GM12878 (cell line): ENCODE measurements at regions not wholly inside any gene's neighbourhood (a gene's known extent, or its start where the extent isn't known, plus 50 kb on each side); places are given as distances from the start of the nearest gene placed in this dataset.

Experiments used
- FOXM1 ChIP-seq: IDR thresholded peaks from 2 replicates; pipeline ENCODE4 v1.6.1; 2012; ENCODE audit warnings: low read depth, mild to moderate bottlenecking, inconsistent platforms, low read length, moderate library complexity
- MEF2A ChIP-seq: IDR thresholded peaks from 2 replicates; pipeline ENCODE4 v1.6.1; 2011; ENCODE audit warnings: low read depth, mild to moderate bottlenecking, low read length, moderate library complexity; ENCODE audit not compliant: insufficient read depth
- TAF1 ChIP-seq: IDR thresholded peaks from 2 replicates; pipeline ENCODE4 v1.6.1; 2011; ENCODE audit warnings: mild to moderate bottlenecking, low read depth, low read length, borderline replicate concordance
- USF1 ChIP-seq: IDR thresholded peaks from 2 replicates; pipeline ENCODE4 v1.6.1; 2011; ENCODE audit warnings: borderline replicate concordance, low read depth, mild to moderate bottlenecking, moderate library complexity, mixed read lengths, low read length; ENCODE audit not compliant: insufficient read depth; ENCODE audit errors: extremely low read length

GRCh38 chr18:60951091-60951490, 382.1 kb upstream of the CDH20 start:
- TF ChIP-seq MEF2A = no peak
- no peak for TF ChIP-seq USF1
- no peak for TF ChIP-seq FOXM1
- TF ChIP-seq TAF1 = no peak
